AG09309 (cell line): ENCODE measurements at regions not wholly inside any gene's neighbourhood (a gene's known extent, or its start where the extent isn't known, plus 50 kb on each side); places are given as distances from the start of the nearest gene placed in this dataset.
"Not testable (repeated sequence)": the region's sequence is repeated elsewhere in the genome, so short reads cannot be mapped to it uniquely, and the experiment has no call there.

Experiments used
- DNase-seq: peaks from one replicate; pipeline ENCODE4 v3.0.0-alpha.2; 2010; ENCODE audit warnings: low read depth
- H3K4me3 ChIP-seq: 2 replicates; pipeline ENCODE4 v1.5.1; 2011; ENCODE audit warnings: mild to moderate bottlenecking, low read depth, low read length, moderate library complexity; ENCODE audit not compliant: control insufficient read depth
- CTCF ChIP-seq: IDR thresholded peaks from 2 replicates; pipeline ENCODE4 v1.5.1; 2011; ENCODE audit warnings: mild to moderate bottlenecking, low read depth, low read length, inconsistent platforms; ENCODE audit not compliant: insufficient read depth, control insufficient read depth; ENCODE audit errors: missing control alignments

DNA sequence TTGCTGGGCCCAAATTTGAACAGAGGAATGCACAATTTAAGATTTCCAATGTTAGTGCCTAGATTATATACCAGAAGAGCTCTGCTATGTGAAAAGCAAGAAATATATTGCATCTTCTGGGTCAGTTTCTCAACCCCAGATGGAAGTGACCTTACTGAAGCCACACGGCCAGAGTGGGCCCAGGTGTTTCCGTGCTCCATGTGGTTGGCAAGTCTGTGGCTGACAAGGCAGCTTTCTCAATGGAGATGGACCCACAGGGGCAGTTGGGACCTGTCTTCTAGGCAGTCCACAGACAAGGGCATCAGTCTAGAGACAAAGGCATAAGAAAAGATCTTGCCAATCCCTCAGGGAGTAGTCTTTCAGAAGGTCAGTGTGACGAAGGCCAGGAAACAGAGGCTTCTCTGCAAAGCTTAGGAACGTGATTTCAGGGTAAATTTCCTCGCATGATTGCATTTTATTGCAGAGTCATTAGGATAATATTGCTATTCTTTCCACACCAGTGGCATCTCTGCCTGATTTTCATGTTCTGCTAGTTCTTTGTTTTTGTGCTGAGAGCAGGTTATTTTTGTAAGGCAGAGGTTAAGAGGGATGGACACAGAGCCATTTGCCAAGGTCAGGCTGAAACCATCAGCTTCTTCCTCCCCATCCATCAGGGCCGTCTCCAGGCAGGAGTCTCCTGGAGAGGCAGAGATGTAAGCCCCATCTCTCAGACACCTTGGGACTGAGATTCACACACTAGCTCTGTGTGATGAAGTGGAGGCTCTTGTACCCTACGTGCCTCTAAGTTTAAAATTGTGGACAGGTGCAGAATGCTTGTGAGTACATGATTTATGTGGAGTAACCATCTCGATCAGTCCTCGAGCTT is 202.1 kb downstream of the ANKRD30B start:
- no peak for TF ChIP-seq CTCF
- no peak overlapping the region for H3K4me3 ChIP-seq
- no peak for DNase-seq

- H3K4me3 ChIP-seq, DNase-seq: not testable (repeated sequence)
These were observed 204.6 kb downstream of the ANKRD30B start for GRCh38 chr18:14952444-14953077.

- no peak overlapping the region for H3K4me3 ChIP-seq
- no peak for DNase-seq
- TF ChIP-seq CTCF, result no peak
These were observed 210.7 kb downstream of the ANKRD30B start for GRCh38 chr18:14958701-14959100.

DNA sequence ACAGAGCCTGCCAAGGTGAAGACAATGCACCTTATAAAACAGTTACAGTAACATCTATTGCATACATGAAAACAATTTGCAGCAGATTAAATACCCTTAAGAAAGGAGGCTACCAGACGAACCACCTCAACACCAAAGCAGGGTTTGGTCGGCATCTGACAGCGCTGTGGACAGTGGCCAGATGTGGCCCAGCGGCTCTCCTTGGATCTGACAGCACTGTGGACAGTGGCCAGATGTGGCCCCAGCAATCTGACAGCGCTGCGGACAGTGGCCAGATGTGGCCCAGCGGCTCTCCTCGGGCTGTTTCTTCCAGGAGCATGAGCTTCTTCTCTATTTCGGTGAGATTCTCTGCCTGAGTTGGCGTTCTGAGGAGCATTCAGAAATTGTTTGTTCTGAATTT is 211.6 kb downstream of the ANKRD30B start:
- no peak for TF ChIP-seq CTCF
- H3K4me3 ChIP-seq, result no peak overlapping the region
- DNase-seq, result no peak

- H3K4me3 ChIP-seq, result no peak overlapping the region
- no peak for DNase-seq
- TF ChIP-seq CTCF, result no peak
These were observed 214.0 kb downstream of the ANKRD30B start for GRCh38 chr18:14961991-14962390.

GRCh38 chr18:14962626-14963025 is 214.7 kb downstream of the ANKRD30B start:
- TF ChIP-seq CTCF, result no peak

DNA sequence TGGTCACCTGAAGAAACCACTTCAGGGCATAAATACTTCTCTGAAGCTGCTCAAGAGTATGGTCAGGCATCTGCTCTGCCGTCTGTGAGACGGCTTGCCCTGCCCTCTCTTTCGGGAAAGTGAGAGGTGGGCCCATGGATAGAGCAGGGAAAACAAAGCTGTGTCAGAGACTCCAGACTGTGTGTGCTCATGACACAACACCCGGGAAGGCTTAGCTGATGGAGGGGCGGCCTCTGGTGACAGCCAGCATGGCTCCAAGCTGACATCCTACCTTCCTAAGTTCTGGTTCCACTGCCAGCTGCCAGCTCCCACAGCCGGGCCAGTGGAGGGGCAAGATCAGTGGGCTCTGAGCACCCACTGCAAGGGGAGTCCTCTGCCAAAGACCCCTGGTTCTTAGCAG is 215.3 kb downstream of the ANKRD30B start:
- DNase-seq, result no peak
- H3K4me3 ChIP-seq, result no peak overlapping the region
- no peak for TF ChIP-seq CTCF

More at GRCh38 chr18:14962626-14963025, 214.7 kb downstream of the ANKRD30B start:
- no peak for DNase-seq
- H3K4me3 ChIP-seq, result no peak overlapping the region
